Mucosa of descending colon (tissue), 3 donors: ENCODE measurements at regions not wholly inside any gene's neighbourhood (a gene's known extent, or its start where the extent isn't known, plus 50 kb on each side); places are given as distances from the start of the nearest gene placed in this dataset.

Experiments used
- ATAC-seq: fragments of 200-7000 bp; cut with Tn5 transposase; one replicate; pipeline ENCODE4 v1.9.1; 2020; ENCODE audit warnings: mild to moderate bottlenecking, moderate library complexity
- DNase-seq, 3 donors: peaks; one replicate each; pipeline ENCODE4 v3.0.0-alpha.2; 2020
- H3K36me3 ChIP-seq: fragments of 200-600 bp; one replicate; pipeline ENCODE4 v1.8.0; 2021; ENCODE audit warnings: low read depth, mild to moderate bottlenecking
- H3K4me1 ChIP-seq: fragments of 200-600 bp; one replicate; pipeline ENCODE4 v1.8.0; 2021; ENCODE audit warnings: low read depth, mild to moderate bottlenecking
- H3K4me3 ChIP-seq: fragments of 200-600 bp; one replicate; pipeline ENCODE4 v1.8.0; 2021; ENCODE audit warnings: mild to moderate bottlenecking
- H3K9me3 ChIP-seq: fragments of 200-600 bp; one replicate; pipeline ENCODE4 v1.8.0; 2021; ENCODE audit warnings: mild to moderate bottlenecking
- CTCF ChIP-seq: fragments of 200-600 bp; IDR thresholded peaks from one replicate; pipeline ENCODE4 v1.8.0; 2022; ENCODE audit warnings: antibody characterized with exemption, mild to moderate bottlenecking
- intact Hi-C, 2 donors: fragments of 100-400 bp; cut with DNase I in 1 of 2; cut with micrococcal nuclease in 1 of 2; formaldehyde crosslinking; loops; one replicate each; pipeline versions ENCODE4 v1.11.0 to v1.11.1; 2022; cut with DNase I, micrococcal nuclease
- donor health status: DM: no; HTN: no; CAD: no; lungs with moderate emphysema.
- donor health status: DM: no; HTN: no; CAD: no.
- donor health status: DM: no; HTN: yes; CAD: no.

- ATAC-seq, result peak; percentile 56
- H3K36me3 ChIP-seq, result no peaks in the 10 kb centered on the region
- intact Hi-C loops, result no loop called here
- H3K9me3 ChIP-seq, result no peaks in the 10 kb centered on the region
- peak in 1 of 3 donors; percentile 49 for DNase-seq
- TF ChIP-seq CTCF, result no peak
- H3K4me1 ChIP-seq, result no peaks in the 10 kb centered on the region
- H3K4me3 ChIP-seq, result no peak overlapping the region
Measured at GRCh38 chr13:60759499-60759898, 362.5 kb downstream of the TDRD3 start.

- DNase-seq, result no peak
- intact Hi-C loops, result no loop called here
Measured at GRCh38 chr13:60758637-60759036, 361.6 kb downstream of the TDRD3 start.

GRCh38 chr13:60757501-60758215, 360.6 kb downstream of the TDRD3 start:
- Histone ChIP-seq H3K4me3 (no peak overlapping the region), H3K9me3 (no peaks in the 10 kb centered on the region), H3K36me3 (no peaks in the 10 kb centered on the region), H3K4me1 (no peaks in the 10 kb centered on the region)
- no peak for TF ChIP-seq CTCF
- ATAC-seq (no peak), DNase-seq (no peak)
- intact Hi-C loops, result no loop called here

More at GRCh38 chr13:60758637-60759036, 361.6 kb downstream of the TDRD3 start:
- TF ChIP-seq CTCF, result no peak
- no peaks in the 10 kb centered on the region for H3K4me1 ChIP-seq
- H3K4me3 ChIP-seq, result no peak overlapping the region
- H3K9me3 ChIP-seq, result no peaks in the 10 kb centered on the region
- no peaks in the 10 kb centered on the region for H3K36me3 ChIP-seq
- ATAC-seq, result no peak

GRCh38 chr13:60756306-60756705, 359.3 kb downstream of the TDRD3 start:
- ATAC-seq (no peak), DNase-seq (no peak)
- TF ChIP-seq CTCF, result no peak

GRCh38 chr13:60755380-60756163, 358.6 kb downstream of the TDRD3 start:
- DNase-seq (no peak), ATAC-seq (no peak)
- no peak for TF ChIP-seq CTCF
- Histone ChIP-seq H3K36me3 (no peaks in the 10 kb centered on the region), H3K4me1 (no peaks in the 10 kb centered on the region), H3K4me3 (no peak overlapping the region), H3K9me3 (no peaks in the 10 kb centered on the region)
- intact Hi-C loops, result no loop called here

More at GRCh38 chr13:60756306-60756705, 359.3 kb downstream of the TDRD3 start:
- no peak overlapping the region for H3K4me3 ChIP-seq
- H3K9me3 ChIP-seq, result no peaks in the 10 kb centered on the region
- H3K4me1 ChIP-seq, result no peaks in the 10 kb centered on the region
- intact Hi-C loops, result no loop called here
- no peaks in the 10 kb centered on the region for H3K36me3 ChIP-seq
